HAP-1 (cell line): ENCODE measurements at regions not wholly inside any gene's neighbourhood (a gene's known extent, or its start where the extent isn't known, plus 50 kb on each side); places are given as distances from the start of the nearest gene placed in this dataset.

Experiments used
- DNase-seq, 2 experiments: peaks; one replicate each; pipeline ENCODE4 v3.0.0-alpha.2; 2016 to 2020; ENCODE audit warnings: low spot score in 2 of 2
- H3K27me3 ChIP-seq: fragments of 250-450 bp; sonication (Bioruptor Pico); 2 replicates; pipeline ENCODE4 v1.5.1; 2020; ENCODE audit warnings: low read depth, mild to moderate bottlenecking, moderate library complexity
- H3K36me3 ChIP-seq: fragments of 250-450 bp; sonication (Bioruptor Pico); replicated peaks from 2 replicates; pipeline ENCODE4 v1.5.1; 2020; ENCODE audit warnings: mild to moderate bottlenecking
- H3K4me1 ChIP-seq: fragments of 250-450 bp; sonication (Bioruptor Pico); 2 replicates; pipeline ENCODE4 v1.5.1; 2020; ENCODE audit warnings: mild to moderate bottlenecking
- H3K4me3 ChIP-seq: fragments of 250-450 bp; sonication (Bioruptor Pico); 2 replicates; pipeline ENCODE4 v1.5.1; 2020; ENCODE audit warnings: mild to moderate bottlenecking, moderate library complexity
- H3K9me3 ChIP-seq: fragments of 250-450 bp; sonication (Bioruptor Pico); 2 replicates; pipeline ENCODE4 v1.5.1; 2020; ENCODE audit warnings: mild to moderate bottlenecking, moderate library complexity
- in situ Hi-C: fragments of 300-500 bp; cut with MboI; formaldehyde crosslinking; loops from 3 replicates; pipeline ENCODE4 v1.14.3; 2020; ENCODE audit warnings: low sequenced_read_pairs, inconsistent platforms, mixed read lengths

DNA sequence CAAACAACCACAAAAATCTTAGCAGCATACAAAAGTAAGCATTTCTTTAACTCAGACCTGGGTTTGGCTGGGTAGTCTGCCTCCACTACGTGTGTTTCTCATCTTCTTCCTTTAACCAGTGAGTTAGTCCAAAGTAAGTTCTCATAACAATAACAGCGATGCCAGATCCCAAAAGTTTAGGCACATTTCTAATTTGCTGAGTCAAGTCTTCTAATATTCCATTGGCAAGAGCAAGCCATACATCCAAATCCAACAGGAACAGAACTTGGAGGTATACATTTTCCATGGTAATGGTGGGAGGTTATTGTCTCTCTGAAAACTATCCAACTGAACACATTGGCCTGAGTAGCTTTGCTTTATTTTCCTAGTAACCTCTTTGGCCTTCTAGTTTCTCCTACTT is 115.7 kb upstream of the CNTNAP2 start:
- H3K4me3 ChIP-seq = no peak overlapping the region
- DNase-seq = no peak
- H3K4me1 ChIP-seq = no peaks in the 10 kb centered on the region
- H3K27me3 ChIP-seq = no peaks in the 10 kb centered on the region
- no peaks in the 10 kb centered on the region for H3K9me3 ChIP-seq
- H3K36me3 ChIP-seq = no peaks in the 10 kb centered on the region
- in situ Hi-C loops = no loop called here

DNA sequence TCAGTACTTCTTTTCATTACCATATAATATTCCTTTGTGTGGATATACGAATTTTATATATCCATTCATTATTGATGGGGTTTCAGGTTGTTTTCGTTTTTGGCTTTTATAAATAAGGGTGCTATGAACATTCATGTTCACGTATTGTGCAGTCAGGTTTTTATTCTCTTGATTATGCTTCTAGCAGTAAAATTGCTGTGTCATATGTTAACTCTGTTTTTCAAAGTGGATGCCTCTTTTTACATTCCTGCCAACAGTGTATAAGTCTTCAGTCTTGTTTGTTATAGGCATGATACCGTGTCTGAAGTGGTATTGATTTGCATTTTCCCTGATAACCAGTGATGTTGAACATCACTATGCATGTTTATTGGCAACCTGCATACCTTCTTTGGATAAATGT is 127.1 kb upstream of the CNTNAP2 start:
- DNase-seq = no peak
- no peaks in the 10 kb centered on the region for H3K27me3 ChIP-seq
- no peaks in the 10 kb centered on the region for H3K36me3 ChIP-seq
- in situ Hi-C loops = no loop called here
- H3K4me3 ChIP-seq = no peak overlapping the region
- H3K4me1 ChIP-seq = no peaks in the 10 kb centered on the region
- no peaks in the 10 kb centered on the region for H3K9me3 ChIP-seq

DNA sequence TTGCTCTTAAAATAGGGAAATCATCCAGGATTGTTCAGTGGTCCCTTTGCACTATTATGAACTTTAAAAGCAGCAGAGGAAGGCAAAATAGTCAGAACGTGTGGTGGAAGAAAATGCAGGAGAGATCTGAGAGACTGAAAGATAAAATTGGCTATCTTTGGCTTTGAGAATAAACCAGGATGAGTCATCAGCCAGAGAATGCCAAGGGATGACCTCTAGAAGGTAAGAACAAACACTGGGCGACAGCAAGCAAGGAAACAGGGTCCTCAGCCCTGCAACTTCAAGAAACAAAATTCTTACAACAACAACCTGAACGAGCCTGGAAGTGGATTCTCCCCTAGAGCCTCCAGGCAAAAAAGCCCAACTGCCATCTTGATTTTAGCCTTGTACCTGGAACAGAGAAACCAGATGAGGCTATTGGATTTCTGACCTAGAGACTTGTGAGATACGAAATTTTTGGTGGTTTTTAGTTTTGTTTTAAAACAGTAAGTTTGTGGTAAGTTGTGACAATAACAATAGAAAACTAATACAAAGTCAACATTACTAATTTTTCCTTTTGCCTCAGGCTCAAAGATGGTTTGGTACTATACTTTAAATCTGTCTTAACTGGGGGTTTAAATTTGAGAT is 130.2 kb upstream of the CNTNAP2 start:
- Histone ChIP-seq H3K4me1 (no peaks in the 10 kb centered on the region), H3K9me3 (no peaks in the 10 kb centered on the region), H3K36me3 (no peaks in the 10 kb centered on the region), H3K4me3 (no peak overlapping the region), H3K27me3 (no peaks in the 10 kb centered on the region)
- in situ Hi-C loops = no loop called here
- DNase-seq = no peak

DNA sequence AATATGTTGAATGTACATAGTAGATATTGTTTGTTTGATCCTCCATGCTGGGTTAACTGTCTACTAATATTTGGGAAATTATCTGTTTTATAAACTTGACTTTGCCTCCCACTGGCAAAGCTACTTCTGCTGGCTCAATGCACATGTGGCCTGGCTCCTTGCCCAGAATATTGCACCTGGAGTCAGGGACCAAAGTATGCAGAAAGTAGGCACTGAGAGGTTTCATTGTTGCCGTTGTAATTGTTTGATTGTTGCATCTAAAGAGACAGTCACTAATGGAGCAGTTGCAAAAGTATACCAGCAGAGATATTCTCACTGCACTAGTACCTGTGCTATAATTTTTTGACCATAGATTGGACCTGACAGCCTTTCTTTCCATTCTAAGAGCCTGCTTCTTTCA is 137.8 kb upstream of the CNTNAP2 start:
- no peaks in the 10 kb centered on the region for H3K27me3 ChIP-seq
- no peaks in the 10 kb centered on the region for H3K9me3 ChIP-seq
- DNase-seq = no peak
- in situ Hi-C loops = no loop called here
- H3K36me3 ChIP-seq = no peaks in the 10 kb centered on the region
- H3K4me3 ChIP-seq = no peak overlapping the region
- H3K4me1 ChIP-seq = no peaks in the 10 kb centered on the region; the same call in 1 of the 2 replicates

DNA sequence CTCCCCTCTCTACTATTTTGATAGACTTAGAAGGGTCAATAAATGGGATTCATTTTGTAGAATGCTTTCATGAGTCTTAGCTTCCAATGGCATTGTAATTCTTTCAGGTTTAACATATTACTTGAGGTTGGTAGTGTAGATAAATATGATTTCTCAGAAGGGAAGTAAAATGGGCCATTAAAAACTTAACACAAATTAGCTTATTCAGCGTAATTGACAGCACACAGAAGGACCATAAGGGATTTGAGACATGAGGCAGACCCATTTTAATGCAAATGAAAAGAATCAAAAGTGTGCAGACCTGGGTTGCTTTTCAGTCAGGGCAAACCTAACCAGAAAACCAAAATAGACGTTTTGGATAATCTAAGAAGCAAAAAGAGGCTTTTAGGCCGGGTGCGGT is 156.6 kb upstream of the CNTNAP2 start:
- no peaks in the 10 kb centered on the region for H3K4me1 ChIP-seq
- no peaks in the 10 kb centered on the region for H3K9me3 ChIP-seq
- H3K27me3 ChIP-seq = no peaks in the 10 kb centered on the region
- in situ Hi-C loops = no loop called here
- H3K36me3 ChIP-seq = no peaks in the 10 kb centered on the region
- DNase-seq = no peak
- H3K4me3 ChIP-seq = no peak overlapping the region

DNA sequence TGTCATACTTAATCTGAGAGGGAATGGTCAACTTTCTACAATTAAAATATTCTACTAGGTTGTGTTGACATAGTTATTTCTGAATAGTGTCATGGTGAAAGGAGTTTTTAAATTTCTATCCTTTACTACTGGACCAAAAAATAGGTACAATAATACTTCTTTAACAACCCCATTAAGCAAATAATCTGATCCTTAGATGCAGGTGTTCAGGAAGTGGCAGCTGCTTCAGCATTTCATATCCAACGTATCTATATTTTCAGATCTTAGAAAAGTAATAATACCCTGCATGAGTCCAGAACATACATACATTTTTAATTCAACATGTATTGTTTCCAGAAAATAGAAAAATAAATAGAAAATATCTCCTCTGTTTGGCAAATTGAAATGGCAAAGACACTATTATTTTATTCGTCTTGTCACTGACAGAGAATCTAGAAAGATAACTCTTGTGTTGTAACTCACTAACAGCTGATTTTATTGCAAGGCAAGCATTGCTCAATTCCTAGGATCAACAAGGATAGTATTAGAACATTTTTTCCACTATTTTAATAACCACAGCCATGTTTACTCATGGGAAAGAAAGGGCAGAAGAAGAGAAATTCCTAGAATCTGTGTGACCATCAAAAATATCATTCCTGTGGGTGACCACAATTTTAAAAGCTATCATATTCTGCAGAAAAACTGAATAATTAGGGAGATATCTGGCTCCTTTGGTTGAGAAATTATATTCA is 159.3 kb upstream of the CNTNAP2 start:
- no peak for DNase-seq
- no peak overlapping the region for H3K4me3 ChIP-seq

DNA sequence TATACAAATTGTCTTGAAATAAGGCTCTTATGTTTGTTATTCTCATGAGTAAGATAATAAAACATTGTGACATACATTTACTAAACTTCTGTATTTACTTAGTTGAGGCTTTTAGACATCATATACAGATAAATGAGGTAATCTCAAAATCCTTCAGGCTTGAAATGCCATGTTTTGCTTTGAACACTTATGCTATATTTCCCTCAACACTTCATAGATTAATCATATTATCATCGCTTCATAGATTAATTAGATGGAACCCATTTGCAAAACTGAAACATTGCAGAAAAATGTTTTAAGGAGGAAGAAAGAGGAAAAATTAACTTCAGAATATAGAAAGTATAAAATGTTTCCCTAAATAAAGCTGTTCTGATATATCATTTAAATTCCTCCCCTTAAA is 165.0 kb upstream of the CNTNAP2 start:
- Histone ChIP-seq H3K4me3 (no peak overlapping the region), H3K4me1 (no peaks in the 10 kb centered on the region), H3K9me3 (no peaks in the 10 kb centered on the region), H3K36me3 (no peaks in the 10 kb centered on the region), H3K27me3 (no peaks in the 10 kb centered on the region)
- no peak for DNase-seq
- in situ Hi-C loops = no loop called here

More for the DNA sequence above, 159.3 kb upstream of the CNTNAP2 start:
- H3K9me3 ChIP-seq = no peaks in the 10 kb centered on the region
- H3K4me1 ChIP-seq = no peaks in the 10 kb centered on the region
- in situ Hi-C loops = no loop called here
- H3K36me3 ChIP-seq = no peaks in the 10 kb centered on the region
- H3K27me3 ChIP-seq = no peaks in the 10 kb centered on the region

DNA sequence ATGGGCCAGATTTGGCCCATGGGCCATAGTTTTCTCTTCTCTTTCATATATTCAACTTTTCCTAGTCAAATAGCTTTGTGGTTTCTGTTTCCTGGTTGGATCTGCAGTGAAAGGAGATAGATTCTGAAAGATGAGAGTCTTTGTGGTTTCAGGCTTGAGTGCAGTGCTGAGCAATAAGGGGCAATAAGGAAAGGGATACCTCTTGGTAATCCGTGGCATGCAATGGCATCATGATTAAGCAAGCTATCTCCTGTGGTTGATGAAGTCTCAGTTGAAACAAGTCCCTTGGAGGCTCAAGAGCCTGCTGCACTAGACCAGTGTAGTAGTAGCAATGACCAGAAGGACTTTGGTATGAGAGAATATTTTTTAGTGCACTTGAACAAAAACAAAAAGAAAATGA is 187.7 kb upstream of the CNTNAP2 start:
- in situ Hi-C loops = no loop called here
- H3K4me1 ChIP-seq = no peaks in the 10 kb centered on the region
- no peak for DNase-seq
- no peaks in the 10 kb centered on the region for H3K36me3 ChIP-seq
- H3K9me3 ChIP-seq = no peaks in the 10 kb centered on the region
- H3K27me3 ChIP-seq = no peaks in the 10 kb centered on the region
- H3K4me3 ChIP-seq = no peak overlapping the region

DNA sequence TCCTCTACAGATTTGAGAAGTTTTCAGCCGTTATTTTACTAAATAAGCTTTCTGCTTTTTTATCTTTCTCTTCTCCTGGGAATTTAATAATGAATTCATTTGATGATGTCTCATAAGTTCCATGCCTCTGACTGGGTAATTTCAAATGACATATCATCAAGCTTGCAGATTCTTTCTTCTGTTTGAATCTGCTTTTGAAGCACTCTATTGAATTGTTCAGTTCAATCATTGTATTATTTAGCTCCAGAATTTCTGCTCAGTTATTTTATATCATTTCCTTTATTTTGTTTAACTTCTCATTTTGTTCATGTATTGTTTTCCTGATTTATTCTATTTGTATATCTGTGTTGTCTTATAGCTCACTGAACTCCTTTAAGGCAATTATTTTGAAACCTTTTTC is 196.9 kb upstream of the CNTNAP2 start:
- in situ Hi-C loops = no loop called here

DNA sequence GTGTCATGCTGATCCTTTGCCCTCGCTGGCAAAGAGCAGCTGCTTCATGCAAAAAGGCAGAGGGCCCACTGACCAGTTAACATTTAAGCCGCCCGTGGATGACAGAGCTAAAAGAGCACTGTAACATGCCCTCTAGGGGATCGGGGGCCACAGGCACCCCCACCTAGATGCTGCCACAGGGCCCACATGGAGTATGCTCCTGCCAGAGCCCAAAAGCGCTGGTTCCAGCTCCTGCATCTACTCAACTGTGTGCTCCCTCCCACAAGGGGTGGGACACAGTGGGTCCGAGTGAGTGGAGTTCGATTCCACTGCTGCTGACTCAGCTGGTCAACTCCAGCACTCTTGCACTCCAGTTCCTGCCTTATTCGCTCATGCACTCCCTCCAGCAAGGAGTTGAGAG is 199.8 kb upstream of the CNTNAP2 start:
- no peaks in the 10 kb centered on the region for H3K36me3 ChIP-seq
- no peaks in the 10 kb centered on the region for H3K27me3 ChIP-seq
- DNase-seq = no peak
- H3K4me3 ChIP-seq = no peak overlapping the region
- H3K9me3 ChIP-seq = no peaks in the 10 kb centered on the region
- in situ Hi-C loops = no loop called here
- H3K4me1 ChIP-seq = no peaks in the 10 kb centered on the region

More for the DNA sequence above, 196.9 kb upstream of the CNTNAP2 start:
- Histone ChIP-seq H3K4me1 (no peaks in the 10 kb centered on the region), H3K9me3 (no peaks in the 10 kb centered on the region), H3K36me3 (no peaks in the 10 kb centered on the region), H3K4me3 (no peak overlapping the region), H3K27me3 (no peaks in the 10 kb centered on the region)
- no peak for DNase-seq

DNA sequence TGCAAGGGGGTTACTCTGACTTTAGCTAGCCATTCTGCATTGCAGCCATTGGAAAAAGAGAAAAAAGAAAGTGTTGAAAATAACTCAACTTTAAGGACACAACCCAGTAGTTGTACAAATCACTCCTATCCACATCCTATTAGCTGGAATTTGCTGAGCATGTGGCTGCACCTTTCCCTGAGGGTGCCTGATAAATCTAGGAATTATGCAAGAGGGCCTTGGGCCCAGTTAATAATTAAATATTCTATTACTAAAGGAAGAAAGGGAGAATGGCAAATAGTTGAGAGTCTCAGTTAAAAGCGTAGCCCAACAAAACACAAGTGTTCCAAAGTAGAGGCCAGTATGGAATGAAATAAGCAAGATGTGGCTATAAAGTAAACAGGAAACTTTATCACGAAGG is 200.9 kb upstream of the CNTNAP2 start:
- no peak overlapping the region for H3K4me3 ChIP-seq
- H3K36me3 ChIP-seq = no peaks in the 10 kb centered on the region
- H3K27me3 ChIP-seq = no peaks in the 10 kb centered on the region
- no peak for DNase-seq
- no peaks in the 10 kb centered on the region for H3K9me3 ChIP-seq
- no peaks in the 10 kb centered on the region for H3K4me1 ChIP-seq
- in situ Hi-C loops = no loop called here

DNA sequence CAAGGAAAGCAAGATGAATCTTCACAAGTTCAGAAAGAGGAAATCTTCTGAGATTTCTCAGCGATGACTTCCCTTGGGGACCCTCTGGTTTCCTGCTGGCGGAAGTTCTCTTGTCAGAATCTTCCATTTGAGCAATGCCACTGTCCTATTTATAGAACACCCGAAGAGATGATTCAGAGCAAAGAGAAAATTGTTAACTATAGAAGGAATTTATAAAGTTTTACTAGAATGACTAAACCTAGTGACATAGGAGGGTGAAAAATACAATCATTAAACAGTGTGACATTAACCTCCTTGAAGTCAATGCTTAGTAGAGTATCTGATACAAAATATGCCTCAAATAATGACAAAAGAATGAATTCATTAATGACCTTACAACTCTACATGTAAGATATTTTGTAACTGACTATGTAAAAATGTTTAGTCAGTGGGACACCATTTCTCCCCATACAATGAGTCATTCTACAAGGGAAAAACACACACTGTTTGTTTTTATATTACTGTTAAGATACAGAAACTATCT is 206.5 kb upstream of the CNTNAP2 start:
- in situ Hi-C loops = no loop called here

DNA sequence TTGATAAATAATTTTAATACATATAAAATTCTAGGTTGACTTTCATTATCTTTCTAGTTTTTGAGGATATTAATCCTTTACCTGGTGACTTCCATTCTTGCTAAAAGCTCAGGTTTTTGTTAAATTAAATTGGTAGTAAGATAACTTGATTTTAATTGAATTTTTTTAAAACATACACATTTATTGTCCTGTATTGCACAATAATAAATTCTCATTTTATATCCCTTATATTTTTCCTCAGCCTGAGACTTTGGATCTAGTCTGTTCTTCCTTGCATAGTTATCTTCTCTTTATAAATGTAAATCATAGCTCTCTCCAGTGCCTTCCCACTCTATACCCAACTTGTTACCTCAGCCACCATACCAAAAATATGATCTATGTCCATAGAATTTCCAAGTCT is 212.9 kb upstream of the CNTNAP2 start:
- in situ Hi-C loops = no loop called here
- no peak for DNase-seq
- no peaks in the 10 kb centered on the region for H3K27me3 ChIP-seq
- H3K9me3 ChIP-seq = no peaks in the 10 kb centered on the region
- H3K4me1 ChIP-seq = no peaks in the 10 kb centered on the region
- no peak overlapping the region for H3K4me3 ChIP-seq
- no peaks in the 10 kb centered on the region for H3K36me3 ChIP-seq

More for the DNA sequence above, 206.5 kb upstream of the CNTNAP2 start:
- Histone ChIP-seq H3K27me3 (no peaks in the 10 kb centered on the region), H3K36me3 (no peaks in the 10 kb centered on the region), H3K4me3 (no peak overlapping the region), H3K9me3 (no peaks in the 10 kb centered on the region), H3K4me1 (no peaks in the 10 kb centered on the region)
- DNase-seq = no peak

DNA sequence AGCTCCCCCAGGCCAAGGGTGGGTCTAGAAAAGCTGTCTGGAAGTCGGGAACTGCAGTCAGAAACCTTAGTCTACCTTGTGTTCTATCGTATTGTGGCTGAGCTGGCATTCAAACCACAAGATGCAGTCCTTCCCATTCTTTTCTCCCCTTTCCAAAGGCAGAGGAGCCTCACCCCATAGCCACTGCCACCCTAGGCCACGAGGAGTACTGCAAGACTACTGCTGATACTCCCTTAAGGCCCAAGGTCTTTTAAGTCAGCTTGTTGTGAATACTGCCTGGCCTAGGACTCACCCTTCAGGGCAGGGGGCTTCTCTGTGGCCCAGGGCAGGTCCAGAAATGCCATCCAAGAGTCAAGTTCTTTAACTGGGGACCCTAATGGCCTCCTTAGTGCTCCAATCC is 214.5 kb upstream of the CNTNAP2 start:
- Histone ChIP-seq H3K36me3 (no peaks in the 10 kb centered on the region), H3K4me1 (no peaks in the 10 kb centered on the region), H3K9me3 (no peaks in the 10 kb centered on the region), H3K4me3 (no peak overlapping the region), H3K27me3 (no peaks in the 10 kb centered on the region)
- DNase-seq = no peak
- in situ Hi-C loops = no loop called here
